ENCODE measurements at regions not wholly inside any gene's neighbourhood (a gene's known extent, or its start where the extent isn't known, plus 50 kb on each side); places are given as distances from the start of the nearest gene placed in this dataset.

DNA sequence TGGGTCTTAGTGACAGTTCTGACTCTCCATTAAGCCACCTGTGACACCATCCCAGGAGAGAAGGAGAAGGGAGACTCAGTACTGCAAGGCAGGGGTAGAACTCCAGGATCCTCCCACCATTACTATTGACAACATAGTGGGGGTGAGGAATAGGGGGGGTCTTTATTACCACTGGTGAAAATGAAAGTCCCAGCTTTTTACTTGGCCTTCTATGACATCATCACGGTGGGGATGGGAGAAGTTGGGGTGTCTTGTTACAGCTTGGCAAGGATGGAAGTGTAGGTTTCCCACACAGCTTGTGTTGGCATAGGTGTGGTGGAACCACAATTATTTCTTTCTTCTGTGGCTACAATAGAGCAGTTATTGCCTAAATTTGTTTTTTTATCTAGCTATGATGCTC, 203.9 kb upstream of the DTNA start:
- H3K4me3 ChIP-seq (ENCODE audit: low read depth, low read length) = no peak overlapping the region
- DNase-seq (ENCODE audit: low read depth) = no peak
- TF ChIP-seq, protein P1, sequence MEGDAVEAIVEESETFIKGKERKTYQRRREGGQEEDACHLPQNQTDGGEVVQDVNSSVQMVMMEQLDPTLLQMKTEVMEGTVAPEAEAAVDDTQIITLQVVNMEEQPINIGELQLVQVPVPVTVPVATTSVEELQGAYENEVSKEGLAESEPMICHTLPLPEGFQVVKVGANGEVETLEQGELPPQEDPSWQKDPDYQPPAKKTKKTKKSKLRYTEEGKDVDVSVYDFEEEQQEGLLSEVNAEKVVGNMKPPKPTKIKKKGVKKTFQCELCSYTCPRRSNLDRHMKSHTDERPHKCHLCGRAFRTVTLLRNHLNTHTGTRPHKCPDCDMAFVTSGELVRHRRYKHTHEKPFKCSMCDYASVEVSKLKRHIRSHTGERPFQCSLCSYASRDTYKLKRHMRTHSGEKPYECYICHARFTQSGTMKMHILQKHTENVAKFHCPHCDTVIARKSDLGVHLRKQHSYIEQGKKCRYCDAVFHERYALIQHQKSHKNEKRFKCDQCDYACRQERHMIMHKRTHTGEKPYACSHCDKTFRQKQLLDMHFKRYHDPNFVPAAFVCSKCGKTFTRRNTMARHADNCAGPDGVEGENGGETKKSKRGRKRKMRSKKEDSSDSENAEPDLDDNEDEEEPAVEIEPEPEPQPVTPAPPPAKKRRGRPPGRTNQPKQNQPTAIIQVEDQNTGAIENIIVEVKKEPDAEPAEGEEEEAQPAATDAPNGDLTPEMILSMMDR (IDR thresholded peaks at IDR 0.05; ENCODE audit: insufficient read depth, low read depth, low read length) = no peak

DNA sequence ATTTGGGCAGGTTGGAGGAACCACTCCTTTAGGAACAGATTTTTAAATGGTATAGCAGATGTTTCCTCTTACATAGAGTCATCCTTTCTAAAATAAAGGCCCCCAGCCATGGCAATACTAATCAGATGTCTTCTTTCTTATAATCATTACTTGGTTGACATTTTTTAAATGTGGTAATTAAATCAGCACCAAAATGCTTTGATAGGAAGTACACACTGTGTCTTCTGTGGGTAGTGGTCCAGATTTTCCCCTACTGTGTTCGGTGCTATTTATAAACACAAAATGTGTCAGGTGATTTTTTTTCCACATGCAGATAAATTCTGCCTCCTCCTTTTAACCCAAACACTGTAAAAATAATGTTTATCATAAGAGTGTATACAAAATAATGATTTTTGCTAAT, 200.9 kb upstream of the DTNA start:
- H3K4me3 ChIP-seq (ENCODE audit: low read depth, low read length) = no peak overlapping the region
- TF ChIP-seq, protein P1 (IDR thresholded peaks at IDR 0.05; ENCODE audit: insufficient read depth, low read depth, low read length) = no peak

DNA sequence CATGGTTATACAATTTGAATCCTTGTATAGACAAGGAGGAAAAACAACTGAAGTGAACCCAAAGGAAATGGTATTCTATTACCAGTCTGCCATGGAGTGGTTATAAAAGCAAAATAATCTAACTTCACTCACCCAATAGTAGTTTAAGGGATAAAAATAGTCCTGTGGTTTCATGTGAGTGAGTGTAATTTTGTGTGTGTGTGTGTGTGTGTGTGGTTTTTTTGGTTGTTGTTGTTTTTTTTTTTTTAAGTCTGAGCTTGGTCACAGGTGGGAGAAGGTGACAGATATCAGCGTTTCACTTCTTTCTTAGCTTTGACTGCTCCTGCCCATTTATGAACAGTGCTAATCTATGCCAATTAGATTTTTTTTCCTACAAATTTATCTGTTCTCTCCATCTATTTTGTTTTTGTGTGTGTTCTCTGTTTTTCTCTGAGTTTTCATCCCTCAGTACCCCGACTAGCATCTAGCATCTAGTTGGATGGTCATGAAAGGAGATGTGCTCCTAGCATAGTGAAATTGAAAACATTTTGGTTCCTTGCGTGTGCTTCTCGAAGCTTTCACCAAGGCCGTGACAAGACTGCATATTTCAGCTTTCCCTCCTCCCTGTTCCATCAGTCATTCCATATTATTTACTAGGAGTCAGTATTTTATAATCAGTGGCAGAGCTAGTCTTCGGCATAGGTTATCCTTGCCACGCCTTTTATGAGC, 200.1 kb upstream of the DTNA start:
- no peak for DNase-seq (ENCODE audit: low read depth)
- H3K4me3 ChIP-seq (ENCODE audit: low read depth, low read length) = no peak overlapping the region
- TF ChIP-seq, protein P1 (IDR thresholded peaks at IDR 0.05; ENCODE audit: insufficient read depth, low read depth, low read length) = no peak

More for the DNA sequence above, 200.9 kb upstream of the DTNA start:
- DNase-seq (ENCODE audit: low read depth) = no peak

DNA sequence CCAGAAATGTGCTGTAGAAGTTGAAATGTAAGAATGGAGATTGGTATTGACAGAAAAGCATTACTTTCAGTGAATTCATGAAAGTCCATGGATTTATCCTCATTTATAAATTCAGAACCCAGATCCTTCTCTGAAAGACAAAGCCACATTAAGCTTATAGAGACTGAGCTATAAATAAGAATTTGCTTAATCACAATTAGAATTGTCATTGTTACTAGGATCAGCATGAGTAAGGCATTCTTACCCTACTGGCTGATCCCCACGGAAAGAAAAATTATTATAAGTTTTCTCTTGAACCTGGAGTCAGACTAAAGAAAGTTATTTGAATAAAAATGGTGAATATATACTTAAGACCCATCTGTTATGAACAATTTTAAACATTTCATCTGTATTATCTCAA, 199.2 kb upstream of the DTNA start:
- DNase-seq (ENCODE audit: low read depth) = no peak
- H3K4me3 ChIP-seq (ENCODE audit: low read depth, low read length) = no peak overlapping the region
- TF ChIP-seq, protein P1 (IDR thresholded peaks at IDR 0.05; ENCODE audit: insufficient read depth, low read depth, low read length) = no peak

DNA sequence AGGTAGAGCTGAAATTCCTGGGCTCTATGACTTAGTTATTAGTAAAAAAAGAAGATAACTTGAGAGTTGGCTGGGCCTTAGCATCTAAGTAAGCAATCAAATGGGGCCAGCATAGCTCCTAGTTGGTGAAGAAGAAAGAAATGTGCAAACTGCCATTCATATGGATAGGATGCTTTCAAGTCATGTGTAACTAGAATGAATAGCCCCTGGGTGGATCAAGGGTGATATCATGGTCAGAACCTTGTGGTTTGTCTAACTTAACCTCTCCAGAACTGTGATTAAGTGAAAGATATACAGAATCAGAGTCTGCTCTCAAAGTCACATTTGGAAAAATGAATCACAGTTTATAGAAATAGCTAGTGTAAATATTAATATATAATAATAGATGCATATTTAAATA, 198.7 kb upstream of the DTNA start:
- TF ChIP-seq, protein P1 (IDR thresholded peaks at IDR 0.05; ENCODE audit: insufficient read depth, low read depth, low read length) = no peak
- DNase-seq (ENCODE audit: low read depth) = no peak
- H3K4me3 ChIP-seq (ENCODE audit: low read depth, low read length) = no peak overlapping the region

DNA sequence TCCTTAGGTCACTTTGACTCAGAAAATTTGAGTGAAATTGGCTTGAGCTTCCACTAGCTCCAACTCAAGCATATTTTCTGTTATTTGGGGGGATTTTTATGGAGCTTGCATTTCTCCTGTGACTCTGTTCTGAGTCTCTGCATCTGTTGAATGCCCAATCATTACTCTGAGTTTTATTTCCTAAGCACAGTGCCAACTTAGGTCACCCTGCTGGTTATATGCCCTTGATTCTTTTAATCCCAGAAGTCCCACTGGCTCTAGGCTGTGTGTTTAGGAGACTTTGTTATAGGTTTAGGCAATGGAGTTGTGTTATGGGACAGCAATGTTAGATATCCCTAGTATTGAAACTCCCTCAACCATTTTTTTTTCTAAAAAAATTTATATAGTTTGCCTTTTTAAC, 198.2 kb upstream of the DTNA start:
- no peak overlapping the region for H3K4me3 ChIP-seq (ENCODE audit: low read depth, low read length)
- TF ChIP-seq, protein P1 (IDR thresholded peaks at IDR 0.05; ENCODE audit: insufficient read depth, low read depth, low read length) = no peak
- no peak for DNase-seq (ENCODE audit: low read depth)

DNA sequence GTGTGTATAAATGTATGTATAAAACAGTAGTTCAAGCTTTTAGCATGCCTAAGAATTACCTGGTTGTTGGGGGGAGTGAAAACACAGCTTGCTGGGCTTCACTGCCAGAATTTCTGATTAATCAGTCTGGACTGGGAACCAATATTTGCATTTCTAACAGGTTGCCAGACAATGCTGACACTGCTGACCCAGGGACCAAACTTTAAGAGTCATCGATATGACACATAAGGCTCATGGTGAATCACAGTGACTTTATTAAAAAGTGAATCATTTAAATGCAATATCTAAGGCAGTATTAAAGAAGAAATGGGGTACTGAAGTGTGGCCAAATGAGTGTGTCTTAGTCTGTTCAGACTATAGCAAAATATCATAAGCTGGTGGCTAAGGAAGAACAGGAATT, 195.9 kb upstream of the DTNA start:
- TF ChIP-seq, protein P1 (IDR thresholded peaks at IDR 0.05; ENCODE audit: insufficient read depth, low read depth, low read length) = no peak
- no peak for DNase-seq (ENCODE audit: low read depth)
- no peak overlapping the region for H3K4me3 ChIP-seq (ENCODE audit: low read depth, low read length)
